Left forelimb (tissue), 1 donor: ENCODE measurements at regions not wholly inside any gene's neighbourhood (a gene's known extent, or its start where the extent isn't known, plus 50 kb on each side); places are given as distances from the start of the nearest gene placed in this dataset.

Experiments used
- DNase-seq: peaks from one replicate; pipeline ENCODE4 v3.0.0-alpha.2; 2018; ENCODE audit warnings: low spot score

DNA sequence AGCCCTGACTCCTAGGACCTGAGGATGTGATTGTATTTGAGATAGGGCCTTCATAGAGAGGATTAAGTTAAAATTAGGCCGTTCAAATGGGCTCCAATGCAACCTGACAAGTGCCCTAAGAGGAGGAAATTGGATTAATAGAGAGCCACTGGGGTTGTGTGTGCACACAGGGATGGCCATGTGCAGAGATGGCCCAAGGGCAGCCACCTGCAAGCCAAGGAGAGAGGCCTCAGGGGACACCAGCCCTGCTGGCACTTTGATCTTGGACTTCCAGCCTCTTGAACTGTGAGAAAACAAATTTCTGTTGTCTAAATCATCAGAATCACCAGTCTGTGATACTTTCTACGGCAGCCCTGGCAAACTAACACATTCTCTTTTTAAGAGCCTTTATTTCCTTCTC lies 598.8 kb downstream of the UTRN start:
- no peak for DNase-seq

DNA sequence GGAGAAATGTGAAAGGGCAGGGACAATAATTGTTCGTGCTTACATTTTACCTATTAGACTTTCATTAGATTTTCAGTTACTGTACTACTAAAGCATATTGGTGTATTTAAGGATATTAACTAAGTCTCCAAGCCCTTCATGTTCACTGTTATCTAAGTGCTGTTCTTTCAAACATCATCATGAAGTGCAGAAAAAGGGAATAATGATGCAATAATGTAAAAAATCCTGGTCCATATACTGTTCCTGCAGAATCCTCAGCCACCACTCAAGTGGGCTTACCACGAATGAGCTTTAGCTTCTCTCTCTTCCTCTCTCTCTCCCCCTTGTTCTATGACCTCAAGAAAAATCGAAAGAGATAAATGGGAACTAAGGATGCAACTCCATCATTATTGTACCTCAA lies 600.7 kb downstream of the UTRN start:
- DNase-seq: no peak

DNA sequence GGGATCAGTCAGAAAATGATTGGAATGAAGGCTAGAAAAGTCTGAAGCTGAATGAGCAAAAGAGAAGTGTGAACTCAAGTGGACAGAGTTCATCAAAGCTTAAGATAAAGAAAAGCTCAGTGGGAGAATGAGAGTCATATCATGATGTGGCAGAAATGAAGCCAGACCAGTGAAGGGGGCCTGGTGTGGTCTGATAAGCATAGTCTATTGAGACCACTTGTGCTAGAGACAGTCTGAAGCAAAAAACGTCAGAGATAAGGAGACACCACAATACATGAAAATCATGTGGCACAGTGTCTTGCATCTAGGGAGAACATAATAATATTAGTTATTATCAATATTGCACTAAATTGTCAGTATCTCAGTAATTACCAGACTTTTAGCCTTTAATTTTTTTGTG lies 601.5 kb downstream of the UTRN start:
- no peak for DNase-seq

DNA sequence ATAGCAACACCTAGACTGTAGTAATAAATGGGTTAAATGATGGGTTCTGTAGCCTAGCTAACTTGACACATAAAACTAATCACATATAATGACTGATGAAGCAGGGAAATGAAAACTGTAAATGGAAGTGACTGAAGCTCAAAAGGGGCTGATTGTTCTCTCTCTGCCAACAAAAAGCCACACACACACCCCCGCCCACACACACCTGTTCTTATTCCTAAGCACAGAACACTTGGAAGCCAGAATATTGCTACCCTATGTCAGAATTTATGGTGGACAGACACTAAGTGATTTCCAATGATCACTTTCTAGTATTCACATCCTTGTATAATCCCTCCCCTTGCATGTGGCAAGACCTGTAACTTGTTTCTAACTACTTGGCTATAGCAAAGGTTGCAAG lies 603.5 kb downstream of the UTRN start:
- no peak for DNase-seq

DNA sequence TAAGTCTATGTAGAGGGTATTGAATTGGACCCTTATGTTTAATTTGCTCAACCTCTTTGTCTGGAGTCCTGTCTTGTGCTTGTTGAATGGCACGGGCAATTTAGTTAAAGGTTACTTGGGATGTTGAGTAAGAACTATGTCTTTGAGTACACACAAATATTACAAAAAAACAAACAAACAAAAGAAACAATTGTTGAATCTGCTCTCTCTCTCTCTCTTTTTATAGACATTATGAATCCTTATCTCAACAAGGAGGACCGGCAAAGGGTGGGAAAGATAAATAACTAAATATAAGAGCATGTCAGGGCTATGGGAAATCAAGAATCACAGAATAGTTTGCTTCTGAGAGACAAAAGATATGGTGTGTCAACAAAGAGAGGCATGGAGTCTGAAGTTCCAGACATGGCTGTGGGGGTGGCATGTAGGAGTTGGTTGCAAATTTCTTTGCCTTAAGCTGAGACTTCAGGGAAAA lies 608.6 kb downstream of the UTRN start:
- no peak for DNase-seq

DNA sequence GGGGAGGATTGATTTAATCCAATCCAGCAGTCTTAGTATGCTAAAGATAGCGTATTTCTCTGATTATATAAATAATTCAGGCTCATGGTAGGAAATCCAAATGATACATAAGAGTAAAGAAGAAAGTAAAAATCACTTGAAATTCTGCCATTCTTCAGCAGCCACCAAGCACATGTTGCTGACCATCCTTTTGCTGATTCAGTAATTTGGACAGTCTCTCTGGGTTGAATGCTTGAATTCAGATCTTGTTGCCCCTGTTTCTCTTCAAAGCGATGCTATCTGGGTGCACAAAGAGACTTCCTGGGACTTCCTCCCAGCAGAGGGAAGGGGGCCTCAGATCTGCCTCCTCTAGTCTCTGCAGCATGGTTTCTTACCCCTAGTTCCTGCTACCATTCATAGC lies 609.1 kb downstream of the UTRN start:
- no peak for DNase-seq

DNA sequence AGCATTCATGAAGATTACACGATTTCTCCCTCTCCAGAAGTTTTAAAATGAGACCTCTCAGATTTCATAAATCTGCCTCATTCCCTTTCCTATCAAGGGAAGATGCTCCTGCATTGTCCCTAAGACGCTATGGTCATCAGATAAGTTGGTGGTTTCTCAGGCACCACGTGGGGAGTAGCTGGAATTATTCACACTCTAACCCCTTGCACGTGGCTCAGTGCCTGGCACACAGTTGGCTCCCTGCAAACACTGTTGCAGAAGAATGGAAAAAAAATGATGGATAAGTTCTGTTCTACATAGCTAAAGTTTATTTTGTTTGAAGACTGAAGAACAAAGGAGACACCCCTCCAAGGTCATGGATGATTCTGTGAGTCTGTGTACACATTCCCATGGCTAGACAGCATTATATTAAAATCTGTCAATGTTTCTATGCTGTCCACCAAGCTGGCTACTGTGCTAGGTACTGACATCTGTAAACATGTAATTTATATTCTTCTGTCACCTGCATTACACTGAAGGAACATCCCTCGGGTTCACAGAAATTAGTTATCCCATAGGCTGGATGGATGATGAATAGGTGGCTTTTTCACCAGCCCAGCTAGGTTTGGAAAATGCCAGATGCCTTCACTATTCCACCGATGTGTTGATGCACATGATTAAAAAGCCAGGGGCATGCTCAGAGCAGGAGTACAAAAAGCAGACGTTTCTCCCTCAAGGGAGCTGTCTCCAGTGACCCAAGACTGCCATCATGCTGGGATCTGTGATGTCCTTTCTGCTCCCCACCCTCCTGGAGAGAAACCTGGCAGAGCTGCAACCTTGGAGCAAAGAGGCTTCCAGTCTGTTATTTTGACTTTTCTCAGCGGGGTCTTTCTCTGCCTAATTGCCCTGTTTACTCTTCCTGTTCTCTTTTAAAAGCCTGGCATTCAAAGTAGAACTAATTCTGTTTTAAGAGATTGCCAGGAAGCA lies 610.5 kb downstream of the UTRN start:
- DNase-seq: no peak

DNA sequence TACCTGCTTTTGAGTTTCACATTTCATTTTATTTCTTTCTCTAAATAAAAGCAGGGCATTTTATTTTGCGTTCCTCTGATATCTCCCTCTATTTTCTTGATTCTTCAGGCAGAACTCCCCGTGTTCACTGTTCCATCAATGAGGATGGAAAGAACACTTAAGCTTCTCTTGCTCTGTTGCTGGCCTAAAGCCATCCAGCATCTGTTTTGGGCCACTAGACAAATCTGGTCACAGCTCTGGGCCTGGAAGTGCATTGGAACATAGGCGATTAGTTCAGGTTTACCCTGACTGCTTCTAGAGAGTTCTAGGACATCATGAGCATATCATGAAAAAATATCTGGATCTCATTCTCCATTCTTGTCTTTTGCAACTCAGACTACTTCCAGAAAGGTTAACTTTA lies 611.2 kb downstream of the UTRN start:
- DNase-seq: no peak

DNA sequence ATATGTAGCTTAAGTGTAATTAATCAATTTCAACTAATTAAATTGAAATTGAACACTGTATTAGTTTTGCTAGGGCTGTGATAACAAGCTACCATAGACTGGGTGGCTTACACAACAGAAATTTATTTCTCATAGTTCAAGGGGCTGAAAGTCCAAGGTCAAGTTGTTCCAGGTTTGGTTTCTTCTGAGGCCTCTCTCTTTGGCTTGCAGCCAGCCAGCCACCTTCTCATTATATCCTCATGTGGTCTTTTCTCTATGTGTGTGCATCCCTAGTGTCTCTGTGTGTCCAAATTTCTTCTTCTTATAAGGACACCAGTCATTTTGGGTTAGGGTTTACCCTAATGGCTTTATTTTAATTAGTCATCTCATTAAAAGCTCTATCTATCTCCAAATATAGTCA lies 611.7 kb downstream of the UTRN start:
- DNase-seq: no peak

DNA sequence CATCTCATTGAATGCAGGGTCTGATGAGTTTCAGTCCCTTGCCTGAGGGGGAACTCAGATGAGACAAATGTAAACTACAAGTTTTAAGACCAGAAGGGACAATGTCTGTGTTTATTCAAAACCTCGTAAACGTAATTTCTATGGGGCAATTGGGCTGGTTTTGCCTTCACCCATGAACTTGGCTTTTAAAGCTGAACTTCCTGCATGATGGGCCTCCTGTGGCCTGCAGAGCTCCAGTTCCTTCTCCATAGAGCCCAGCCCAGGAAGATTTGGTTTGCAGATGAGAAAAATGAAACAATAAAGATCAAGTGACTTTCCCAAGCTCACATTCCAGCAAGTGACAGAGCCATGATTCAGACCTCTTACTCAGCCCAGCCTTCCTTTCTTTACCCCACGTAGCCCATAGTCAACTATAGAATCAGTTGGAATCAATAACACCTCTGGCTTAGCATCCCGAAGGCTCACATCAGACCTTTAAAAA lies 612.3 kb downstream of the UTRN start:
- no peak for DNase-seq

DNA sequence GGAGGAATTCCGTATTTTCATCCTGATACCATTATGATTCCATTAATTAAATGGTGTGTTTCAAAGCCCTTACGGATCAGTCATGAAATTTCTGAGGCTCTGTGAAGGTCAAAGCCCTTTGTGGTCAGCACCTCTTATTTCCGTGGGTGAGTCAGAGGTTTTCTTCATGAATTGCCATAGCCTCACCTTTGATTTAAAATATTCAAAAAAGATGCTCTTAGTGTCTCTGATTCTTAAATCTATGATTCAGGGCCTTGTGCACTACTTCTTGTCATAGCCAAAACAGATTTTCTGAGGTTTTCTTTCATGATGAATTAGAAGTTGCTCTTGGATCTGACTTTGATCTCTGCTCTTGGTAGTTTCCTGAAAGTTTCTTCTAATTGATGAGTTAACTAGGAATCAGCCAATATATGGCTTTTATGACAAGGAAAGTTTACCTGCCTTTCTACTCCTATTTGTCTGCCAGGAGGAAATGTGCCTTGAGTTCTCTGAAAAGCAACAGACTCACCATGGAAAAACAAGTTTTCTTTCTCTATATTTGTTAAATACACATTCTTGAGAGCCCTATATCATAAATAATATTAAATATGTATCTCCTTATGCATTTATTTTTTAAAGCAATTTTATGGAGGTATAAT lies 613.0 kb downstream of the UTRN start:
- no peak for DNase-seq

DNA sequence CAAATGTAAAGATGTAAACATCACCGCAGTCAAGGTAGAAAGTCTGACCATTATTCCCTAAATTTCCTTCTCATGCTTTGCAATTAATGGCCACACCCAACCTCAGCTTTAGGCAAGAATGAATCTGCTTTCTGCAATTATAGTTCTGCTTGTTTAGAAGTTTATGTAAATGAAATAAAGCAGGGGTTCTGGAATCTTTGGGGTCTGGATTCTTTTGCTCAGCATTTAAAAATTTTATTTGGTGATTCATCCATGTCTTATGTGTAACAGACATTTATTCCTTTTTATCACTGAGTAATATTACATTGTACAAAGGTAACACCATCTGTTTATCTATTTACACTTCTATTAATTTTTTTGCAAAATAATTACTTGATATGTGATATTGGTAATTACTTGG lies 613.6 kb downstream of the UTRN start:
- no peak for DNase-seq

DNA sequence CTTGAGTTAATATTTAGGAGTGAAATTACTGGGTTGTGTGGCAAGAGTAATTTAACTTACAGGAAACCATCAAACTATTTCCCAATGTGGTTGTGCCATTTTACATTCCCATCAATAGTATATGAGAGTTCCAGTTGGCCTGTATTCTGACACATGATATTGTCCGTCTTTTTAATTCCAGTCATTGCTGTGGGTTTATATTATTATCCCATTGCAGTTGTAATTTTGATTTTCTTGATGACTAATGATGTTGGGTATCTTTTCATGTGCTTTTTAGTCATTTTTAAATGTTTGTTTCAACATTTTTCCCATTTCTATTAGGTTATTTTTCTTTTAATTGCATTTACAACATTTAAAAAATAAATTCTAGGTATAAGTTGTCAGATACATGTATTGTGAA lies 614.0 kb downstream of the UTRN start:
- DNase-seq: no peak

DNA sequence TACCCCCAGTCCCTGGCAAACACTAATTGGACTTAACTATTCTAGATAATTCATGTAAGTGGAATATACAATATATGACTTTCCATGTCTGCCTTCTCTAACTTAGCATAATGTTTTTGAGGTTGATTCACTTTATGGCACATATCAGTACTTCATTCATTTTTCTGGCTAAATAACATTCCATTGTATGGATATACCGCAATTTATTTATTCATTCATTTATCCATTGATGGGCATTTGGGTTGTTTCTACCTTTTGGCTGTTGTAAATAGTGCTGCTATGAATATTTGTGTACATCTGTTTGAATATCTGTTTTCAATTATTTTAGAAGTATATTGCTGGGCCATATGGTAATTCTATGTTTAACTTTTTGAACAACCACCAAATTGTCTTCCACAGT lies 616.3 kb downstream of the UTRN start:
- no peak for DNase-seq

DNA sequence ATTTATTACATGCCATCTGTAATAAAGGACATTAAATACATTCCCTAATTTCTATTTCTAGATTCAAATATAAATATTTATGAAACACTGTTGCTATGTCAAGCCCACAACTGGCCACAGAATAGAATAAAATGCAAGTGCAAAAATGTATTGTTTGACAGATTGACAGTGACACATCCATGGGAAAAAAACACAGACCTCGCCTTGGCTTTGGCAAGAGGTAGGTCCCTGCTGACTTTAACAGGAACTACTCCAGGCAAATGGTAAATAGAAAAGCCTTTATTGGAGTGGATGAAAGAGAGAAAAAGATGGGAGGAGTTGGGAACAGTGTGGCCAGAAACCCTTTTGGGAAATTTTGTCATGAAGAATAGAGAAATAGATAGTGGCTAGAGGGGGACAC lies 622.9 kb downstream of the UTRN start:
- no peak for DNase-seq

DNA sequence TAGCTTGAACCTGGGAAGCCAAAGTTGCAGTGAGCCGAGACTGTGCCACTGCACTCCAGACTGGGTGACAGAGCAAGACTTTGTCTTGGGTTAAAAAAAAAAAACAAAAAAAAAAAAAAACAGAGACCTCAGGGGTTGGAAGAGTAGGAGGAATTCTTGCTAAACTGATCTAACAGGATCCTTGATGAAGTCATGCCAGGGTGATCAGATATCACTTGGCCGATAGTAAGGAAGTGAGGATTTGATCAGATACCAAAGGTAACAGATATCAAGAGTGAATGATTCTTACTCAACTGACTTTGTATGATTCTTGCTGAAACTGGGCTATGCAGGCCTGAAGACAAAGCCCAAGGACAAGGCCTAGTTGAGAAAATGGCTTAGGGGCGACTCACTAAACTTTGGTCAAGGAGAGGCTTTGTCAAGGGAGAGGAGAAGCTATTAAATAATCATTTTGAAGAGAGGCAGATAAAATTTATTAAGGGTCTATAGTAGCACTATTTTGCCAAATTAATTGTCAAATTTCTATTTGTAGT lies 624.7 kb downstream of the UTRN start:
- DNase-seq: no peak

DNA sequence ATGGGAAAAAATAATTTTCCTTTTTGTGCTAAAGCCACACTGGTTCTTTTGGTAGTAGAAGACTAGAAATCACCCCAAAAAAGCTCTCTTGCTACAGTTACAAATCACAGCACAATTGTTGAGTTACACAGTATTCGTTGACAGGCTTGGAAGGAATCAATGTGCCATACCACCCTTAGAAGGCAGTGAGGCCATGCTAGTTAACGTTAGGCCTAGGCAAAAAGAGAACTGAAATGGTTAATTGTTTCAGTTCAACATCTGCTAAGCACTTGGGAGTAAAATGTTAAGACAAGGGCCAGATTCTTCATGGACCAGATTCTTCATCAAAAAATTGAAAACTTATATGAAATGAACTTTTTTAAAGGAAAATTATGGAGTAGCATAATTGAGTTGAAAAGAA lies 626.2 kb downstream of the UTRN start:
- DNase-seq: no peak

DNA sequence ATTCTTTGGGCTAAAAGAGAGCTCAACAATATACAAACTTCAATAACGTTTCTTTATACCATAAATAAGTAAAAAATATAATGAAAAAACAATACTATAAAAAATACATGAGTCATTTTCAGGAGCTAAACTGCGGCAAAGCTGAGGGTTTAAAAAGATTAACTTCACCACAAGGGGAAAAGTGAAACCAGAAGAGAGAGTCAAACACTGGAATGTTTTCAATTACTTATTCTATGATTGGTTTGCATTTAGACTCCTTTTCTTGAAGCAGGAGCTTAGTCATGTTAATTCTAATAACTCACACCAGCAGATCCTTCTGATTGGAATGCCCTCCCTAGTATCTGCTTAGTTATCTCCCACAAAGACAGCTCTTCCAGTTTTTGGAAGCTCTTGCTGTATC lies 627.3 kb downstream of the UTRN start:
- DNase-seq: no peak

DNA sequence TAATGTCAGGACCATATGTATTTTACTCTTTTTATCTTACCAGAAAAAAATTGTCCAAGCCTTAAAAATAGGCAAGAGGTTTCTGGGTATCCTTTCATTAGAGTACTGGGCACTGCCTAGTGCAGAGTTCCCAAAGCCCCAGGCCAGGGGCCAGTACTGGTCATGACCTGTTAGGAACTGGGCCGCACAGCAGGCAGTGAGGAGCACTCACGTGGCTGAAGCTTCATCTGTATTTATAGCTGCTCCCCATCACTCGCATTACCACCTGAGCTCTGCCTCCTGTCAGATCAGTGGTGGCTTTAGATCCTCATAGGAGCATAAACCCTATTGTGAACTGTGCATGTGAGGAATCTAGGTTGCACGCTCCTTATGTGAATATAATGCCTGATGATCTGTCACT lies 632.9 kb downstream of the UTRN start:
- DNase-seq: no peak

DNA sequence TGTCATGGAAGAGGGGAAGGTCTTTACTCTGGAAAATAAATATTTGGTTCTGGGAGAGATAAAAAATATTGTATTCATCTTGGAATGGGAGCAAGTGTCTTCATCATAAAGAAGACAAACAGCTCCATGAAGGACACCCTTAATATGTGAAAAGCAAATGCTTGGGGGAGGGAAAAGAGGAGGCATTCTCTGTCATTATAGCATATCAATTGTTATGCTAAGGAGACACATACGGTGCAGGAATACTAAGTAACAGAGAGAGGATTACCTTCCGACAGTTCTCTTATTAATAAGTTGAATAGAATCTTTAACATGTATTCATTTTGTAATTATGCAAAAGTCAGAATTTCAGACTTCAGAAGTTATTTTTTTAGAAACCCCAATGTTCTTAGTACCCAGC lies 634.4 kb downstream of the UTRN start:
- DNase-seq: no peak

DNA sequence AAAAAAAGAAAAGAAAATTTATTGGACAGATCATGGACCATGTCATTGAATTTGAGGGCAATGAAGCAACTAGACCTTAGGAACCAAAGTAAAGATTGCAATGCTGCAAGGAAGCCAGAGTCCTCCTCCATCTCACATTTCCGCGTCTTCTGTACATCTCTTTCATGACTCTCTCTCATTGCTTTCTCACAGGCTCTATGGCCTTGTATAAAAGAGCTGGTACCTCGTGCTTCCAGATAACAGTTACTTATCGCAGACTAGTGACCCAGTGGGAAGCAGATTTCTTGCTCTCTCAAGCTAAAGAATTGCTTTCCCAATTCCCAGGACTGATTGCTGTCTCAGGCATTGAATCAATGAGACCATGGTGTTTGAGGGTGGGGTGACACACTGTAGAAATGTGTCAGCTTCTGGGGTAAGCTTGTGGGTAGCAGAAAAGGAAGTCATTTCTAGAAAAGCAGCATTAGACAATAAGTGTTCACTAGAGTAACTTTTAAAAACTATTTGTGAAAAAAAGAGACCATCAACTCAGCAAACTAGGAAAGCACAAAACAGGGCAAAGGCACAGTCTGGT lies 635.3 kb downstream of the UTRN start:
- no peak for DNase-seq

DNA sequence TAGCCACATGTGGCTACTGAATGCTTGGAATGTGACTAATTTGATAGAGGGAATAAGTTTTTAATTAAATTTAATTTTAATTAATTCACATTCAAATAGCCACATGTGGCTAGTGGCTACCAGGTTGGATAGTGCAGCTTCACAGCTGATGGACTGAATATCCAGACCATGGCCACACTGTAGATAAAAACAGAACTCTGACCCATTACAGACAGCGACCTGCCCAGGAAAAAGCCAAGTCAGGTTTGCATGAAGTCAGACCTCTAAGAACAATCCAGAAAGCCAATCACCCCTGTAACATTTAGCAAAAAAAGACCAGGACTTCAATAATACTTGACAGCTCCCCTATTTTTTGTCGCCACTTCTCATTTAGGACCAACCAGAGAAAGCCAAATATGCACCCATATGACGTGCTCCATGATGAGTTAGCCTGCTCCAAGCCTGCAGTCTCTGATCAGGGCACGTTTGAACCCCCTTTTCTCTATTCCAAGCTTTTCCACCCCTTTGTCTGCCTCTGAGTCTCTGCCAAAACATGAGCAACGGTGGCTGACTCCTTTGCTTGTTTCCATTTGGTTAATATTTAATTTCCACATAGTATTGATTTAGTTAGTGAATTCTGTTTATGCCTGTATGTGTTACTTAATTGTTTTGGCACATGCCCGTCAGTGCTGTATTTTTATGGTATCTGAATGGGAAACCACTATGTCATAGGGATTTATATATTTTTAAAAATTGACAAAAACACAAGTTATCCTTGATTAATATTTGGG lies 636.3 kb downstream of the UTRN start:
- DNase-seq: no peak
